GM12891 (cell line): ENCODE measurements at regions not wholly inside any gene's neighbourhood (a gene's known extent, or its start where the extent isn't known, plus 50 kb on each side); places are given as distances from the start of the nearest gene placed in this dataset.

Source experiments
- DNase-seq: peaks from one replicate; pipeline ENCODE4 v3.0.0; 2011; ENCODE audit warnings: low spot score; ENCODE audit not compliant: insufficient read length
- FAIRE-seq: peaks from 2 replicates; lab custom pipeline; 2011; peaks lifted over from hg19 to GRCh38; lab: Jason Lieb, UNC
- PAX5 ChIP-seq: IDR thresholded peaks from 2 replicates; pipeline ENCODE4 v1.6.1; 2011; ENCODE audit warnings: low read length, moderate library complexity, mild to moderate bottlenecking; ENCODE audit not compliant: insufficient read depth, severe bottlenecking
- POLR2A ChIP-seq: IDR thresholded peaks from 2 replicates; pipeline ENCODE4 v1.6.1; 2011; ENCODE audit warnings: low read depth, low read length, control low read depth
- POLR2AphosphoS5 ChIP-seq: IDR thresholded peaks from 2 replicates; pipeline ENCODE4 v1.6.1; 2011; ENCODE audit warnings: low read depth, low read length, control low read depth
- POU2F2 ChIP-seq: IDR thresholded peaks from 2 replicates; pipeline ENCODE4 v1.6.1; 2011; ENCODE audit warnings: low read depth, mild to moderate bottlenecking, control low read depth, low read length, moderate library complexity
- SPI1 ChIP-seq: IDR thresholded peaks from 2 replicates; pipeline ENCODE4 v1.6.1; 2011; ENCODE audit warnings: low read depth, low read length, control low read depth
- TAF1 ChIP-seq: IDR thresholded peaks from 2 replicates; pipeline ENCODE4 v1.6.1; 2011; ENCODE audit warnings: low read depth, low read length, control low read depth

DNA sequence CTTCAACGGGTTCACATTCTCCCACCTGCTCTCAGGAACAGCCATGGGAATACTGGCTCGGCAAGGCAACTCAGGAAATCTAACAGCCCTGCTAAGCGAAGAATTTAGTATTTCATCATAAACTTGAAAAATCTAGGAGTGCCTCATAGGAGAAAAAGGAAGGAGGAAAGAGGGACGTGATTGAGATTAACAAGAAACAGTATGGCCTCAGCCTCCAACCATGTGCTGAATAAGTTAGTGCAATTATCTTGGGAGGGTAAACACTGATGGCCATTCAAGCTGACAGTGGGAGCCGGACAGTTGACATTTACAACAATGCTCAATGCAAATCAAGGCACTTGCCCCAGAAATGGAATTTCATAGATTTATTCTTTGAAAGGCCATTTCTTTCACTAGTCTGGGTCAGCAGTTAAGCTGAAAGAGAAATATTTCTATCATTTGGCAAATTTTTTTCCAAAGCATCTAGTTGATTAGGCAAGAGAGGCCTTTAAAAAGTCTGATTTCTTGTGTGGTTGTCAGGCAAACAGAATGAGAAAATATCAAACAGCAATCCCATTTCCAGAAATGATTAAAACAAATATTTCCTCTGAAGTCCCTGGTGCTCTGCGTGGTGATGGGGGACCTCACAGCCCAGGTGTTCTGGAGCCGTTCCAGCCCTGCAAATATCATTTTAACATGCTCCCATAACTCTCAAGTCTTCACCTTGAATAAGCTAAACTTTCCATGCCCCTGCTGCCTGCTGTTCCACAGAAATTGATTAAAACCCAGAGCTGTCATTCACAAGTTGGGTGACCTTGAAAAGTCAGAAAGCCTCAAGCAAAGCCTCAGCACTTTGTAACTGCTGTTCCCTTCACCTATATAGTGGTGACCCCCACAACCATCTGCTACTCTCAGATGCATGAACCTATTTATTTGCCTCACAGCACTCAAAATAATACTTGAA, 121.6 kb downstream of the PHLDA1 start:
- FAIRE-seq (no peak), DNase-seq (no peak)
- no peak for TF ChIP-seq POLR2AphosphoS5
- TF ChIP-seq POLR2A = no peak
- TF ChIP-seq TAF1 = no peak
- no peak for TF ChIP-seq SPI1
- no peak for TF ChIP-seq PAX5
- no peak for TF ChIP-seq POU2F2

DNA sequence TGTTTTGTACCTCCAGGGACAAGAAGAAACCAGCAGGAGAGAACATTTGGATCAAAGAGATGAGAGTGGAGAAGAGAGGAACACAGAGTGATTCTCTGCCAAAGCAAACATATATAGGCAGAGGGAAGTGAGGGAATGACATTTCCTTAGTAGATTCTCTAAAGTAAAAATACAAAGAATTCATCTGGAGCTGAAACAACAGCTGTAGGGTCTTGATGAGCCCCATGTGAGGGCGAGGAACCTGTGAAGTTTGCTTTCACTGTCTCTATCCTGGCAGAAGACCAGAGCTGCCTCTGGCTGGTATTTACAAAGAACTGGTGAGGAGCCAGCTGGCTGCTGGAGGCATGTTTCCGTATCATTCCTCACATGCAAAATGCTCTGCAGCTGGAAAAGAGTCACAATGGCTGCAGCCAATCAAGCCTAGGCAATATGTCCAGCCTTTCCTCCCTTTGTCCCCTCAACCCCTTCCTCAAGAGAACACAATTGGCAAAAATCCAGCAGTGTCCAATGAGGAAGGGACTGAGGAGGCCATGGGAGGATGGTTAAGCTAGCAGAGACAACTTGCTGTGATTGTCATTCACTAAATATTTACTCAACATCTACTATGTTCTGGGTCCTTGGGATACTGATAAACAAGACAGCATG, 122.5 kb downstream of the PHLDA1 start:
- FAIRE-seq (no peak), DNase-seq (no peak)
- TF ChIP-seq POU2F2 (no peak), TAF1 (no peak), SPI1 (no peak)

DNA sequence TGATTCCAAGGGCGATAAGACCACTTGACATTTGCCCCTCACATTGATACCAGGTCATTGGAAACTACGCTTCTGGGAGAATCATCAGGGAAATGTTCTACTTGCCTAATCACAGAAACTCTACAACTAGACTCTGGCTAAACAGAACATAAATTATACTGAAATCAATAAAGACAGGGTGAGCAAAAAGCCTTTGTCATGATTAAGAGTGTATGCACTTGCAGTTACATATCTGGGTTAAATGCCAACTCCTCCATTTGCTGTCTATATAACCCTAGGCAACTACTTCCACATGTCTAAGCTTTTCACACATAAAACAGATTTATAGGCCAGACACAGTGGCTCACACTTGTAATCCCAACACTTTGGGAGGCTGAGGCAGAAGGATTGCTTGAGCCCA, 125.7 kb downstream of the PHLDA1 start:
- no peak for TF ChIP-seq TAF1
- TF ChIP-seq SPI1 = no peak
- no peak for TF ChIP-seq PAX5
- no peak for TF ChIP-seq POLR2A
- no peak for TF ChIP-seq POLR2AphosphoS5
- DNase-seq (no peak), FAIRE-seq (no peak)

DNA sequence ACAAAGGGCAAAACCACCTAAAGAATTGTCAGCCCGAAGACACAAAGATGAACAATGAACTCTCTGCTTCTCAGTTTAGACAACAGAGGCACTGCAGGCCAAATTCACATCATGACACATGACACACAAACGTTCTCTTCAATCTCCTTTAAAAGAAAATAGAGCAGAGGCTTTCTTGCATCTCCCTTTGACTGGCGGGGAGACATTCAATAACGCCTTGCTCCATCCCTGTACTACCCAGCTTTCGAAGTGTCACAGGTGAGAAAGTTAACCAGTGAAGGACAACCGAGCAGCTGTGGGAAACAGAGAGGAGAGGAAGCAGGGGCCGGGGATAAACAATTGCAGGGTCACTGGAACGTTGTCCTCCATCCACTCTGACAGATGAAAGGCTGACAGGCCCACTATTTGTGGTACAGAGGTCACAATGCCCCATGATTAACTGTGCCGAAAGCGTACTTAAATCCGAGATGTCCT, 130.8 kb downstream of the PHLDA1 start:
- no peak for FAIRE-seq
- DNase-seq = no peak
- TF ChIP-seq POLR2AphosphoS5 = no peak
- TF ChIP-seq PAX5 = no peak
- TF ChIP-seq POLR2A = no peak
- TF ChIP-seq SPI1 = no peak
- no peak for TF ChIP-seq POU2F2
- no peak for TF ChIP-seq TAF1

DNA sequence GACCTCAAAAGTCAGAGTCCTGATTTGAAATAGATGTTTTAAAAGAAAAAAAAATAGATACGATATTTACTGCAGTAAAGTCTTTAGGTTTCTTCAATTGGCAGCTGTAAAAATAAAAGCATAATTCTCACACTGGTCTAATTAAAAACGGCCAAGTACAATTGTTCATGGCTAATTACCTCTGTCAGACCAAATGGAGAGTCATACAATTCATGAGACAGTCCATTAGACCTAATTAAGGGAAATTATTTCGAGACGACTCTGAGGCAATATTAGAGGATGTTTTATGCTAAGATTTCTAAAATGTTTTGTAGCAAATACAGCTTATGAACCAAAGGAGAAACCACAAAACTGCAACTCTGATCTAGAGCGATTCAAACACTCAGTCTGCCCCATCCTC, 131.3 kb downstream of the PHLDA1 start:
- DNase-seq (no peak), FAIRE-seq (no peak)
- TF ChIP-seq POLR2AphosphoS5 = no peak
- no peak for TF ChIP-seq POU2F2
- no peak for TF ChIP-seq SPI1
- TF ChIP-seq TAF1 = no peak
- TF ChIP-seq POLR2A = no peak
- no peak for TF ChIP-seq PAX5

DNA sequence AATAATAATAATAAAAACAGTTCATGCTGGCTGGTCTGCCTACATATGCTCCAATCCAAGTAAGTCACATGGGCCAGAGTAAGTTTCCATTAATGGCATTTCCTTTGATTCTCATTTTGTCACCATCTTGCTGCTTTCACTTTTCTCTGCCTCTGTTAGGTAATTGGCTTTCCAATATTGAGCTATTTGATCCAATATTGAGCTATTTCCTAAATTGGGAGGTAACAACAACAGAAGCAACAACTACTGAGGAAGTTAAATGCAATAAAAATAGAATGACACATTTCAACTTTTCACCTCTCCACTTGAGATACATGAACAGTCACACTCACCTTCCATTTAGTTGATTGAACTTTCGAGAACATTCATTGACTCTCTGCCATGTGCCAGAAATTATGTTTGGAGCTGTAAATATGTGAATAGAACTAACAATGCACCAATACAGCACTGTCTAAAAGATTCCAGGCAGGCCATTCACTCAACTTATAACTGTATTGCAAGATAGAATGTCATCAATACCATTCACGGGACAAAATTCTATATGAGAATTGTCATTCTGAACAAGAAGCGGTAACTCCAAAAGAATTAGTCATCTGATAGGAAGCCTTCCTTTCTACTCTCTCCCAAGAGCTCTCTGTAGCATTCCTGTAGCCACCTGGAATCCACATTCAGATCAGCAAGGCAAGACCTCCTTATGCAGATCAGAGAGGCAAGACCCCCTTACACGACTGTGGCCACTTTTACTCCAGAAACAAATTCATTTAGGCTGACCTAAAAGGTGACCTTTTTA, 136.4 kb downstream of the PHLDA1 start:
- FAIRE-seq = no peak
- TF ChIP-seq TAF1 (no peak), POLR2AphosphoS5 (no peak), POLR2A (no peak), PAX5 (no peak), SPI1 (no peak), POU2F2 (no peak)

DNA sequence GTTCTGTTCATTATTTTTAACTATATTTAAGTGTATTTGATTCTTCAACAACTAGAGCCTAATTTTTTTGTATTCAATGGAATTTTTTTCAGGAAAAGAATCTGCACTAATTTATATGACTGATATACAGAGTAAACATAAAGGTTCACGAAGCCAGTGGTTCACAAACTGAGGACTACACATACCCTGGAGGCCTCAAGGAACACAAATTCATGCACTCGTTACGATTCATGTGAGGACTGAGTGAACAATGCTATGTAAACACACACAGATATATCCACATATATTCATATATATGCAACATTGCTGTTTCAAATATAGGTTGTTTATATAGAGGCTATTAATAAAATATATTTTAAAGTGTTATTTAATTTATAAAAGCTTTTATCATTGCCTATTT, 137.8 kb downstream of the PHLDA1 start:
- DNase-seq (no peak), FAIRE-seq (no peak)
- TF ChIP-seq SPI1 = no peak
- no peak for TF ChIP-seq POLR2A
- no peak for TF ChIP-seq POLR2AphosphoS5
- no peak for TF ChIP-seq POU2F2
- TF ChIP-seq TAF1 = no peak
- no peak for TF ChIP-seq PAX5

More for the DNA sequence above, 136.4 kb downstream of the PHLDA1 start:
- no peak for DNase-seq

DNA sequence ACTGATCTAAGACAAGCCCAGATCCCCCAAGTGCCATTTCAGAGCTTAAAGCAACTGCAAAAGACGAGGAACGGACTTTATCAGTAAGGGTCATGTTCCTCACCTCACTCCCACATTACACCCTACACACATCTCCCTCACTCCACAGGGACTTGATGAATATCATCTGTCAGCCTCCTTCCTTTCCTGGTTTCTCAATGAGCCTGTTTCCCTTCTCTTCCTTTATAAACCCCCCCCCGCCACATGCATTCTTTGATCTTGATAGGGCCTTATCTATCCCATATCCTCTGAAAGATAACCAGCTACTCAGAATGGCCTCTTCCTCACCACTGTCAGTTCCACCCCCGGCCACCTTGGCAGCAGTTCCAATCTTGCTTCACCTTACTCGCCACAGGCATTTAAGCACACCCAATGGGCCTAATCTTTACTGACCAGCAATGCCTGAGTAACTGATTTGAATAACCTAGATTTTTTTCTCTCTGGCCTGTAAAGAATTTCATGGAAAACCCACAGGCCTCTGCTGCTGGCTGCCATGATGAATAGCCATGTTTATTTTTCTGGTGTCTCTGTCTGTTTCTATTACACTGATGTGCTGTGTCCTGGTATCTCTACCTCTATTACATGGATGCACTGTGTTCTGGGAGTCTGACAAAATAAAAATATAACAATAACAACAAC, 138.7 kb downstream of the PHLDA1 start:
- no peak for FAIRE-seq
- DNase-seq = no peak
- TF ChIP-seq SPI1 = no peak
- no peak for TF ChIP-seq POU2F2
- TF ChIP-seq TAF1 = no peak
- no peak for TF ChIP-seq POLR2AphosphoS5
- TF ChIP-seq POLR2A = no peak
- TF ChIP-seq PAX5 = no peak

DNA sequence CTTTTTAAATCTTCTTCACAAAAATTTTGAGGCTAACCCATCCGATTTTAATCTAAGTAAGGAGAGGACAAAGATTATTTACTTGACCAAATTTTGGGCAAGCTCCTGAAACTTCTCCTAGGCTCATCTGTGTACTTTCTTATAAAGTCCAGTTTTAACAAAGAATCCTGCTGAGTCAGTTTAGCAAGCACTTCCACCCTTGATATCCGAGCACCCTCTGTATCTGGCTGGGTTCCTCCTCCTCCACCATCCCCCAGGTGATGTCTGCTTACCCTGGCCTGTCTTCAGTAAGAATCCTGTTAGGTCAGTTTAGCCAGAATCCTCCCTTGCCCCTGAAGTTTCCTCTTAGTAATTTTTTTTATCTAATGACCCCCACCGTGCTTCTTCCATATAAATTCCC, 140.5 kb downstream of the PHLDA1 start:
- DNase-seq (no peak), FAIRE-seq (no peak)
- TF ChIP-seq POLR2A (no peak), TAF1 (no peak)

DNA sequence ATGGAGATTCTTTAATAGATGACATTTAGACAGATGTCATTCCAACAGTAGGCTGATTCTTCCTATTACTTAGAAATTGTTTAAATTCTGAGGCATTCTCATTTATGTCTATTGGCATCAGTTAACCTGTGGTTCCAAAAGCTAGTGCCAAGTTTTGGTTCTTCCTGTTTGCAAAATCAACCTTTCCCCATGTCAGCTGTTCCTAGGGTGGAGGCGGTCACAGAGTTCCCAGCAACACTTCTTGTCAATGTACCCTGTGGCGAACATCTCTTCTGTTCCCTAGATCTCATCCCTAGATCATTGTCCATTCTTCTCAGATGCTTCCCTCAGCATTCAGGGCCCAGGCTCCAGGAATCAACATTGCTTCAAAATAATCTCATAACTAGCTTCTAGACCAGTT, 140.9 kb downstream of the PHLDA1 start:
- FAIRE-seq = no peak
- TF ChIP-seq SPI1 (no peak), POLR2AphosphoS5 (no peak), TAF1 (no peak), POU2F2 (no peak), PAX5 (no peak), POLR2A (no peak)
- no peak for DNase-seq
